ENCODE measurements at regions not wholly inside any gene's neighbourhood (a gene's known extent, or its start where the extent isn't known, plus 50 kb on each side); places are given as distances from the start of the nearest gene placed in this dataset.
A peak's percentile ranks its signal among the peaks of the same experiment; 100 is the strongest.
"Not testable (repeated sequence)": the region's sequence is repeated elsewhere in the genome, so short reads cannot be mapped to it uniquely, and the experiment has no call there.

- no peaks in the 10 kb centered on the region for H3K9me3 ChIP-seq (ENCODE audit: insufficient read depth, low read depth, low read length)
- peaks cover 26% of the 10 kb centered on the region for H3K4me1 ChIP-seq (ENCODE audit: insufficient read depth, low read length)
- H3K4me3 ChIP-seq (ENCODE audit: low read length), result no peak overlapping the region
- no peaks in the 10 kb centered on the region for H3K27me3 ChIP-seq (ENCODE audit: insufficient read depth, low read length)
- H3K27ac ChIP-seq (ENCODE audit: low read depth, low read length), result peak overlapping the region; percentile 69
- H3K36me3 ChIP-seq (ENCODE audit: insufficient read depth, low read length), result no peaks in the 10 kb centered on the region
- 81% methylated on average over 3 of the region's 3 CpGs for WGBS
- H3K9ac ChIP-seq (ENCODE audit: low read depth, low read length), result peak overlapping the region; percentile 6; the same call in 1 of the 2 replicates
Measured at GRCh38 chr18:22822841-22823508, 110.2 kb upstream of the RBBP8 start.

GRCh38 chr18:22826726-22827125, 106.4 kb upstream of the RBBP8 start:
- H3K9ac ChIP-seq (ENCODE audit: low read depth, low read length), result no peak overlapping the region
- 91% methylated on average over 4 of the region's 4 CpGs for whole genome bisulfite sequencing
- H3K4me3 ChIP-seq (ENCODE audit: low read length), result no peak overlapping the region
- H3K27me3 ChIP-seq (ENCODE audit: insufficient read depth, low read length), result no peaks in the 10 kb centered on the region
- peaks cover 35% of the 10 kb centered on the region for H3K4me1 ChIP-seq (ENCODE audit: insufficient read depth, low read length)
- no peaks in the 10 kb centered on the region for H3K9me3 ChIP-seq (ENCODE audit: insufficient read depth, low read depth, low read length)
- no peaks in the 10 kb centered on the region for H3K36me3 ChIP-seq (ENCODE audit: insufficient read depth, low read length)
- no peak overlapping the region for H3K27ac ChIP-seq (ENCODE audit: low read depth, low read length)

- Histone ChIP-seq H3K4me3 (ENCODE audit: low read length) (no peak overlapping the region), H3K9ac (ENCODE audit: low read depth, low read length) (no peak overlapping the region), H3K27ac (ENCODE audit: low read depth, low read length) (no peak overlapping the region), H3K9me3 (ENCODE audit: insufficient read depth, low read depth, low read length) (no peaks in the 10 kb centered on the region), H3K4me1 (ENCODE audit: insufficient read depth, low read length) (peaks cover 32% of the 10 kb centered on the region), H3K27me3 (ENCODE audit: insufficient read depth, low read length) (no peaks in the 10 kb centered on the region), H3K36me3 (ENCODE audit: insufficient read depth, low read length) (no peaks in the 10 kb centered on the region)
- WGBS, result 97% methylated on average over 3 of the region's 3 CpGs
Measured at GRCh38 chr18:22827216-22827615, 105.9 kb upstream of the RBBP8 start.

GRCh38 chr18:22827741-22828140, 105.4 kb upstream of the RBBP8 start:
- H3K36me3 ChIP-seq (ENCODE audit: insufficient read depth, low read length), result no peaks in the 10 kb centered on the region
- H3K4me1 ChIP-seq (ENCODE audit: insufficient read depth, low read length), result peaks cover 27% of the 10 kb centered on the region
- H3K27ac ChIP-seq (ENCODE audit: low read depth, low read length), result no peak overlapping the region
- H3K9me3 ChIP-seq (ENCODE audit: insufficient read depth, low read depth, low read length), result no peaks in the 10 kb centered on the region
- WGBS, result 96% methylated on average over 1 of the region's 1 CpG
- no peaks in the 10 kb centered on the region for H3K27me3 ChIP-seq (ENCODE audit: insufficient read depth, low read length)
- H3K9ac ChIP-seq (ENCODE audit: low read depth, low read length), result no peak overlapping the region
- no peak overlapping the region for H3K4me3 ChIP-seq (ENCODE audit: low read length)

GRCh38 chr18:22828171-22828570, 105.0 kb upstream of the RBBP8 start:
- WGBS, result no CpG with 5 or more reads among the region's 1 CpG
- H3K27me3 ChIP-seq (ENCODE audit: insufficient read depth, low read length), result no peaks in the 10 kb centered on the region
- H3K9ac ChIP-seq (ENCODE audit: low read depth, low read length), result no peak overlapping the region
- no peaks in the 10 kb centered on the region for H3K36me3 ChIP-seq (ENCODE audit: insufficient read depth, low read length)
- peaks cover 23% of the 10 kb centered on the region for H3K4me1 ChIP-seq (ENCODE audit: insufficient read depth, low read length)
- no peaks in the 10 kb centered on the region for H3K9me3 ChIP-seq (ENCODE audit: insufficient read depth, low read depth, low read length)
- no peak overlapping the region for H3K27ac ChIP-seq (ENCODE audit: low read depth, low read length)
- H3K4me3 ChIP-seq (ENCODE audit: low read length), result no peak overlapping the region

- WGBS, result 94% methylated on average over 4 of the region's 6 CpGs
- H3K9me3 ChIP-seq (ENCODE audit: insufficient read depth, low read depth, low read length); H3K27ac ChIP-seq (ENCODE audit: low read depth, low read length); H3K9ac ChIP-seq (ENCODE audit: low read depth, low read length); H3K27me3 ChIP-seq (ENCODE audit: insufficient read depth, low read length); H3K4me3 ChIP-seq (ENCODE audit: low read length); H3K36me3 ChIP-seq (ENCODE audit: insufficient read depth, low read length): not testable (repeated sequence)
- H3K4me1 ChIP-seq (ENCODE audit: insufficient read depth, low read length), result peaks cover 18% of the 10 kb centered on the region; the same call in 1 of the 2 replicates
Measured at GRCh38 chr18:22828583-22828982, 104.5 kb upstream of the RBBP8 start.

- Histone ChIP-seq H3K27ac (ENCODE audit: low read depth, low read length) (no peak overlapping the region), H3K9me3 (ENCODE audit: insufficient read depth, low read depth, low read length) (no peaks in the 10 kb centered on the region), H3K4me3 (ENCODE audit: low read length) (no peak overlapping the region), H3K27me3 (ENCODE audit: insufficient read depth, low read length) (no peaks in the 10 kb centered on the region), H3K4me1 (ENCODE audit: insufficient read depth, low read length) (peaks cover 15% of the 10 kb centered on the region; the same call in 1 of the 2 replicates), H3K36me3 (ENCODE audit: insufficient read depth, low read length) (no peaks in the 10 kb centered on the region), H3K9ac (ENCODE audit: low read depth, low read length) (no peak overlapping the region)
- 63% methylated on average over 2 of the region's 2 CpGs for WGBS
Measured at GRCh38 chr18:22829781-22830180, 103.3 kb upstream of the RBBP8 start.

- Histone ChIP-seq H3K27ac (ENCODE audit: low read depth, low read length) (no peak overlapping the region), H3K27me3 (ENCODE audit: insufficient read depth, low read length) (no peaks in the 10 kb centered on the region), H3K36me3 (ENCODE audit: insufficient read depth, low read length) (no peaks in the 10 kb centered on the region), H3K4me1 (ENCODE audit: insufficient read depth, low read length) (peaks cover 15% of the 10 kb centered on the region; the same call in 1 of the 2 replicates), H3K9ac (ENCODE audit: low read depth, low read length) (no peak overlapping the region), H3K9me3 (ENCODE audit: insufficient read depth, low read depth, low read length) (no peaks in the 10 kb centered on the region), H3K4me3 (ENCODE audit: low read length) (no peak overlapping the region)
- no CpG with 5 or more reads among the region's 1 CpG for WGBS
Measured at GRCh38 chr18:22830511-22830910, 102.6 kb upstream of the RBBP8 start.

- H3K27me3 ChIP-seq (ENCODE audit: insufficient read depth, low read length), result no peaks in the 10 kb centered on the region
- H3K4me1 ChIP-seq (ENCODE audit: insufficient read depth, low read length), result peaks cover 15% of the 10 kb centered on the region; the same call in 1 of the 2 replicates
- 70% methylated on average over 1 of the region's 1 CpG for WGBS
- H3K9me3 ChIP-seq (ENCODE audit: insufficient read depth, low read depth, low read length), result no peaks in the 10 kb centered on the region
- no peak overlapping the region for H3K27ac ChIP-seq (ENCODE audit: low read depth, low read length)
- H3K4me3 ChIP-seq (ENCODE audit: low read length), result no peak overlapping the region
- no peak overlapping the region for H3K9ac ChIP-seq (ENCODE audit: low read depth, low read length)
- H3K36me3 ChIP-seq (ENCODE audit: insufficient read depth, low read length), result no peaks in the 10 kb centered on the region
Measured at GRCh38 chr18:22831441-22831904, 101.7 kb upstream of the RBBP8 start.

GRCh38 chr18:22836932-22837331, 96.2 kb upstream of the RBBP8 start:
- Histone ChIP-seq H3K27me3 (ENCODE audit: insufficient read depth, low read length) (no peaks in the 10 kb centered on the region), H3K4me1 (ENCODE audit: insufficient read depth, low read length) (peaks cover 16% of the 10 kb centered on the region), H3K27ac (ENCODE audit: low read depth, low read length) (no peak overlapping the region), H3K36me3 (ENCODE audit: insufficient read depth, low read length) (no peaks in the 10 kb centered on the region), H3K4me3 (ENCODE audit: low read length) (no peak overlapping the region), H3K9me3 (ENCODE audit: insufficient read depth, low read depth, low read length) (no peaks in the 10 kb centered on the region), H3K9ac (ENCODE audit: low read depth, low read length) (no peak overlapping the region)

- no peaks in the 10 kb centered on the region for H3K9me3 ChIP-seq (ENCODE audit: insufficient read depth, low read depth, low read length)
- H3K9ac ChIP-seq (ENCODE audit: low read depth, low read length), result no peak overlapping the region
- WGBS, result no CpG with 5 or more reads among the region's 1 CpG
- H3K4me1 ChIP-seq (ENCODE audit: insufficient read depth, low read length), result peaks cover 16% of the 10 kb centered on the region
- no peaks in the 10 kb centered on the region for H3K36me3 ChIP-seq (ENCODE audit: insufficient read depth, low read length)
- H3K4me3 ChIP-seq (ENCODE audit: low read length), result no peak overlapping the region
- no peak overlapping the region for H3K27ac ChIP-seq (ENCODE audit: low read depth, low read length)
- H3K27me3 ChIP-seq (ENCODE audit: insufficient read depth, low read length), result no peaks in the 10 kb centered on the region
Measured at GRCh38 chr18:22838221-22838620, 94.9 kb upstream of the RBBP8 start.
